Astrocyte (in vitro differentiated cells and primary cell): ENCODE measurements at regions not wholly inside any gene's neighbourhood (a gene's known extent, or its start where the extent isn't known, plus 50 kb on each side); places are given as distances from the start of the nearest gene placed in this dataset.

ENCODE experiments used
- EZH2 ChIP-seq: IDR thresholded peaks from 2 replicates; pipeline ENCODE4 v1.6.1; 2012; ENCODE audit warnings: mild to moderate bottlenecking, low read length, inconsistent platforms; ENCODE audit not compliant: insufficient read depth
- TF ChIP-seq, protein P1 (sequence below): IDR thresholded peaks from 2 replicates; pipeline ENCODE4 v1.5.1; 2011; ENCODE audit warnings: low read depth, mild to moderate bottlenecking, inconsistent platforms, low read length, moderate library complexity; ENCODE audit not compliant: insufficient read depth

DNA sequence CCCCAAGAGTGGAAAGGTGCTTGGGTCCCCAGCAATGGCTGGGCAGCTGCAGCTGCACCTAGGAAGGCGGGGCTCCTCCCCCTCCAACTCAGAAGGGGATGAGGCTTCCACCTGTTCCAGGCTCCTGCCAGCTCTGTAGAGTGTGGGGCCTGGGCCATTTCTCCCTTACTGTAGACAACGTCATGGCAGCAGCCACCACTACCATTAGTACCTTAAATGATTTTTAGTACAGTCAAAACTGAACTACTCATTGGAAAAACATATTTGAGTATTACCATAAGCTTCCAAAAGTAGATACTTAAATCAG lies 1274.2 kb upstream of the GBE1 start:
- TF ChIP-seq, protein P1, sequence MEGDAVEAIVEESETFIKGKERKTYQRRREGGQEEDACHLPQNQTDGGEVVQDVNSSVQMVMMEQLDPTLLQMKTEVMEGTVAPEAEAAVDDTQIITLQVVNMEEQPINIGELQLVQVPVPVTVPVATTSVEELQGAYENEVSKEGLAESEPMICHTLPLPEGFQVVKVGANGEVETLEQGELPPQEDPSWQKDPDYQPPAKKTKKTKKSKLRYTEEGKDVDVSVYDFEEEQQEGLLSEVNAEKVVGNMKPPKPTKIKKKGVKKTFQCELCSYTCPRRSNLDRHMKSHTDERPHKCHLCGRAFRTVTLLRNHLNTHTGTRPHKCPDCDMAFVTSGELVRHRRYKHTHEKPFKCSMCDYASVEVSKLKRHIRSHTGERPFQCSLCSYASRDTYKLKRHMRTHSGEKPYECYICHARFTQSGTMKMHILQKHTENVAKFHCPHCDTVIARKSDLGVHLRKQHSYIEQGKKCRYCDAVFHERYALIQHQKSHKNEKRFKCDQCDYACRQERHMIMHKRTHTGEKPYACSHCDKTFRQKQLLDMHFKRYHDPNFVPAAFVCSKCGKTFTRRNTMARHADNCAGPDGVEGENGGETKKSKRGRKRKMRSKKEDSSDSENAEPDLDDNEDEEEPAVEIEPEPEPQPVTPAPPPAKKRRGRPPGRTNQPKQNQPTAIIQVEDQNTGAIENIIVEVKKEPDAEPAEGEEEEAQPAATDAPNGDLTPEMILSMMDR, result no peak
- no peak for TF ChIP-seq EZH2
